GM21576 (cell line): ENCODE measurements at regions not wholly inside any gene's neighbourhood (a gene's known extent, or its start where the extent isn't known, plus 50 kb on each side); places are given as distances from the start of the nearest gene placed in this dataset.
"Not testable (repeated sequence)": the region's sequence is repeated elsewhere in the genome, so short reads cannot be mapped to it uniquely, and the experiment has no call there.

Source experiments
- ATAC-seq: cut with Tn5 transposase; IDR thresholded peaks from one replicate; pipeline ENCODE4 v1.9.1; 2021; ENCODE audit warnings: mild to moderate bottlenecking, moderate library complexity; ENCODE audit not compliant: unreplicated experiment

- not testable (repeated sequence) for ATAC-seq
These were observed 1030.1 kb downstream of the PRIM2 start for GRCh38 chr6:58347534-58347933.

DNA sequence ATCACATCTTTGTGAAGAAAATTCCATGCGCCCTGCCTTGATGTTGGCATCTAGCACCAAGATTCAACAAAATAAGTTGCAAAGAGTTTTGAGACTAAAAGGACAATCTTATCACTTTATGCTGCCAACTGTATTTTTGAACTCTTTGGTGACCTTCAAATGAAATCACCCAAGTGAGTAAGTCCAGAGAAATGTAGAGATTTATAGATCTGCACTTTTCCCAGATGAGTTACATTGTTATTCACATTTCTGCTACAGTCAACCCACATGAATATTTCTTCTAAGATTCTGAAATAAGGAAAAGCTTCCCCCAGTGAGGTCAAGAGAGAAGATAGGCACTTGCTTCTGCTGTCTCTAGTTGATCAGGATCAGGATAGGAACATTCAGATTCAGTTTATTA, 1034.2 kb downstream of the PRIM2 start:
- not testable (repeated sequence) for ATAC-seq

GRCh38 chr6:58358452-58358851, 1041.0 kb downstream of the PRIM2 start:
- not testable (repeated sequence) for ATAC-seq

GRCh38 chr6:58365856-58366255, 1048.4 kb downstream of the PRIM2 start:
- not testable (repeated sequence) for ATAC-seq

GRCh38 chr6:58406659-58407058, 1089.2 kb downstream of the PRIM2 start:
- ATAC-seq, result not testable (repeated sequence)

- no peak for ATAC-seq
These were observed 1101.9 kb downstream of the PRIM2 start for GRCh38 chr6:58419321-58419720.
